ENCODE measurements at regions not wholly inside any gene's neighbourhood (a gene's known extent, or its start where the extent isn't known, plus 50 kb on each side); places are given as distances from the start of the nearest gene placed in this dataset.
"Not testable (repeated sequence)": the region's sequence is repeated elsewhere in the genome, so short reads cannot be mapped to it uniquely, and the experiment has no call there.

DNA sequence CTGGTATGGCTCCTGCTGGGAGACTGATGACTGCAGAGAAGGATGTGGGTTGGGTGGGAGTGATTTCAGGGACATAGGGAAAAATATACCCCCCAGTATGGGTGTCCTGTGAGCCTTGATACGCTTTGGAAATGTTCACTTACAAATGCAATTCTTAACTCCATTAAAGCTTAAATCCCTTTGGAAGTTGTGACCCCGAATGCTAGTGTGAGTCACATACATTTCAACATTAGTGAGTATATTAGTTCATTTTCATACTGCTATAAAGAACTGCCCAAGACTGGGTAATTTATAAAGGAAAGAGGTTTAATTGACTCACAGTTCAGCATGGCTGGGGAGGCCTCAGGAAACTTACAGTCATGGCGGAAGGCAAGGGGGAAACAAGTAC lies 120.9 kb downstream of the LIPG start:
- peaks cover 5 to 17% of the 10 kb centered on the region in 2 donors for H3K27me3 Mint-ChIP-seq
- not testable (repeated sequence) for H3K27ac Mint-ChIP-seq; DNase-seq; H3K9me3 Mint-ChIP-seq; H3K4me3 Mint-ChIP-seq; ATAC-seq (replicated peaks); H3K36me3 Mint-ChIP-seq; H3K4me1 Mint-ChIP-seq

DNA sequence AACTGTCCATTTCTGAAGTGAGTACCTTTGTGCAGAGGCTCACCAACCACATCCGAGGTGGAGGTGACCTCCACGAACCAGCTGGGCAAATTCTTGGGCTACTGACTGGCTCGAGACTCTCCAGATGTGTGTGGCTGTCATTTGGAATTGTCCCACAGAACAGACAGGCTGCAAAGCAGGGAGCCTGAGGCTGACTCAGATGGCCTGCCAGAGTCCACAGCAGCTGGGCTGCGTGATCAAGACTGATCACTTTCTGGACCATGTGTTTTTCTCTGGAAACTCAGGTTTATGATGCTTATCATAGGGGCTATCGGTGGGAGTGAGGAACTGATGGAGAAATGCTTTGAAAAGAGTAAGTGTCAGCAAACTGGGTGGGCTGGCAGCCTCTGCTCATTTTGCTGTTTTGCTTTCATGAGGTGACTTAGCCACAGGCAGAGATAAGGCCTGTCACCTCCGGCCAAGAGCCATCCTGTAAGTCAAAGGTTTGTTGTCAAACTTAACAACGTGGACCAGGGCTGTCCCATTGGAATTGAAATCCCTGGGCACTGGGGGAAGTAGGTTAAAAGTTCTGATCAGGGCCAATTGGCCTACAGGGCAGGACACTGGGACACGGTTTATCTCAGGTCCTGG lies 120.4 kb downstream of the LIPG start:
- Mint-ChIP-seq H3K36me3 (no peaks in the 10 kb centered on the region), H3K27me3 (peaks cover 5 to 17% of the 10 kb centered on the region in 2 donors), H3K4me3 (no peak overlapping the region), H3K9me3 (peaks cover 0 to 1% of the 10 kb centered on the region in 2 donors), H3K27ac (no peak overlapping the region), H3K4me1 (peaks cover 3 to 6% of the 10 kb centered on the region in 2 donors)
- no peak for DNase-seq
- no peak for ATAC-seq (replicated peaks)

- H3K9me3 Mint-ChIP-seq: peaks cover 0 to 1% of the 10 kb centered on the region in 2 donors
- no peak for DNase-seq
- ATAC-seq (replicated peaks): no peak
- H3K4me1 Mint-ChIP-seq: peaks cover 3 to 6% of the 10 kb centered on the region in 2 donors
- no peaks in the 10 kb centered on the region for H3K36me3 Mint-ChIP-seq
- H3K4me3 Mint-ChIP-seq: no peak overlapping the region
- no peak overlapping the region for H3K27ac Mint-ChIP-seq
- peaks cover 5 to 19% of the 10 kb centered on the region in 2 donors for H3K27me3 Mint-ChIP-seq
Observed at GRCh38 chr18:49681387-49681786, 119.5 kb downstream of the LIPG start.

- ATAC-seq (replicated peaks) (no peak), DNase-seq (no peak)
- H3K9me3 Mint-ChIP-seq: no peaks in the 10 kb centered on the region
- H3K4me1 Mint-ChIP-seq: peaks cover 3 to 6% of the 10 kb centered on the region in 2 donors
- H3K36me3 Mint-ChIP-seq: no peaks in the 10 kb centered on the region
- no peak overlapping the region for H3K4me3 Mint-ChIP-seq
- no peak overlapping the region for H3K27ac Mint-ChIP-seq
- H3K27me3 Mint-ChIP-seq: peaks cover 6 to 10% of the 10 kb centered on the region in 2 donors
Observed at GRCh38 chr18:49678440-49678839, 116.6 kb downstream of the LIPG start.

DNA sequence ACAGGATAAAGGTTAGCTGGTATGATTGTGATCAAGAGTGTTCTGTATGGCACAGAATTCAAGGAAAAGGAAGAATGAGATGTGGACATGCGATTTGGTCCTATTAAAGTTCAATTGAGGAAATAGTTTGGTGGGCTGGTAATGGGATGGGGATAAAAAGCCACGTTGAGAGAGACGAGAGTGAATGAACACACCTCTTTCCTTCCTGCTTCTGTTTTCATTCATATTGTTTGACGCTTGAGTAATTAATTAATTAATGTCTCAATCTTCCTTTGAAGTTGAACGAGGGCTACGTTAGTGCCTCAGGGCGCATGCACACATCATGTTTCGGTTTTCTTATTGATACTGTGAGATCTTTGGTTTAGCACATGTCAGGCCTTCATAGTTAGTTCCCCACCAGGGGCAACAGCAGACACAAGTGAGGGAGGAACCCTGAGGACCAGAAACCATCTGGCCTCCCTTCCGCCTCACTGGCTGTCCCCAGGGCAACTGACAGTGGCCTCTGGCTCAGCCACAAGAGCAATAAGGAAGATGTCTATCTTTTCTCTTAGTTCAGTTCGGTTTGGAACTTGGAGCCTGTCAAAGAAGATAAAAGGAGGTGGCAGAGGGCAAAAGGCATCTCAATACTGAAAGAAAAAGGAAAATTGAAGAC lies 116.0 kb downstream of the LIPG start:
- Mint-ChIP-seq H3K36me3 (no peaks in the 10 kb centered on the region), H3K27me3 (peaks cover 6 to 10% of the 10 kb centered on the region in 2 donors), H3K4me1 (peaks cover 3 to 6% of the 10 kb centered on the region in 2 donors), H3K9me3 (no peaks in the 10 kb centered on the region), H3K4me3 (no peak overlapping the region), H3K27ac (no peak overlapping the region)
- ATAC-seq (replicated peaks): peak; percentile 57 to 76
- DNase-seq: no peak

DNA sequence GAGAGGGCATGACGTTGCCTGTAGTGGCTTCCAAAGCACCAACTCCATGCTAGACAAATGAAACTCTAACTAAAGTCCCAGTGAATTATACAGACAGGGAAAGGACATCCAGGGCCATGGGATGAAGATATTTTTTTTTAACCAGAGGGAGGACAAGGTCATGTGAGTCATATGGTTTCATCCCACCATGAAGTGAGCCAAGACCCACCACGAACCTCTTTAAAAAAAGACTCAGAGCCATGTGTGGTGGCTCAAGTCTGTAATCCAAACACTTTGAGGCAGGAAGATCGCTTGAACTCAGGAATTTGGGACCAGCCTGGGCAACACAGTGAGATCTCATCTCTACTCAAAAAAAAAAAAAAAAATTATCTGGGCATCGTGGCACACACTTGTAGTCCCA lies 115.2 kb downstream of the LIPG start:
- H3K27me3 Mint-ChIP-seq: peaks cover 6 to 9% of the 10 kb centered on the region in 2 donors
- peaks cover 3 to 6% of the 10 kb centered on the region in 2 donors for H3K4me1 Mint-ChIP-seq
- H3K4me3 Mint-ChIP-seq: no peak overlapping the region
- no peak for ATAC-seq (replicated peaks)
- DNase-seq: no peak
- H3K27ac Mint-ChIP-seq: no peak overlapping the region
- H3K9me3 Mint-ChIP-seq: no peaks in the 10 kb centered on the region
- H3K36me3 Mint-ChIP-seq: no peaks in the 10 kb centered on the region

DNA sequence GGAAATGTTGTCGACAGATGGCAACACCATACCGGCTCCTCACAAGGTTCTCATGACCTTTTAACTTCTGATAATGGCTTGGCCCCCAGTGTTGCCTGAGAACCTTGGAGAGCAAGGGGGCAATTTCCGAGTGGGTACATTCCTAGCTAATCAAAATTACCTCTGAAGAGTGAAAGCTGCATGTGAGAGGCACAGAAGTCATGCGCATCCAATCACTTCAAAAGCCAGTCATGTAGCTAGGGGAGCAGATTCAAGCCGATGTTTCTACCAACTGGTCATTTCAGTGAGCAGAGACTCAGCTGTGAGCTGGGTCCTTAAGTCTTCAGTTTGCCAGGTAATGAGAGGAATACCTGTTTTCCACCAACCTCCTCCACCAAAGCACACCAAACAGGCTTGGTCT lies 111.4 kb downstream of the LIPG start:
- H3K4me1 Mint-ChIP-seq: peaks cover 3 to 5% of the 10 kb centered on the region in 2 donors
- peaks cover 6 to 30% of the 10 kb centered on the region in 2 donors for H3K27me3 Mint-ChIP-seq
- no peak for DNase-seq
- no peak overlapping the region for H3K4me3 Mint-ChIP-seq
- H3K9me3 Mint-ChIP-seq: no peaks in the 10 kb centered on the region
- H3K27ac Mint-ChIP-seq: no peak overlapping the region
- no peaks in the 10 kb centered on the region for H3K36me3 Mint-ChIP-seq
- ATAC-seq (replicated peaks): no peak

DNA sequence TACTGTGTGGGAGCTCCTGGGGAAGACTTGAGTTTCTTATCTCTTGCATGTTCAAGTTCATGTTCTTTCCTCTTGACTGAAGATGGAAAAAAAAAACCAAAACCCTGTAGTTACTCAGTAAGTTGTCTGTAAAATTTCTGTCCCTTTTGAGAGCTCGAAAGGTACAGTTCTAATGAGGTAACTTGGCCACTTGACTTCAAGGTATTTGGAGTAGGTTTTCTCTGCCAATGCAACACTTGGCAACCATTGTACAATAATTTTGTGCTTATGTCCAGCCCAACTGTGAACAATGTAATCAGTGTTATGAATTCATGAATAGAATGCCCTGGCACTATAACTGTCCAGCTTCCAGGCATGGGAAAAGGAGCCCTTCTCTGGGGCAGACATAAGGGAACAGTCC lies 111.0 kb downstream of the LIPG start:
- Mint-ChIP-seq H3K9me3 (no peaks in the 10 kb centered on the region), H3K27ac (no peak overlapping the region), H3K27me3 (peaks cover 8 to 34% of the 10 kb centered on the region in 2 donors), H3K36me3 (no peaks in the 10 kb centered on the region), H3K4me3 (no peak overlapping the region), H3K4me1 (peaks cover 0 to 1% of the 10 kb centered on the region in 2 donors)
- DNase-seq (no peak), ATAC-seq (replicated peaks) (no peak)

DNA sequence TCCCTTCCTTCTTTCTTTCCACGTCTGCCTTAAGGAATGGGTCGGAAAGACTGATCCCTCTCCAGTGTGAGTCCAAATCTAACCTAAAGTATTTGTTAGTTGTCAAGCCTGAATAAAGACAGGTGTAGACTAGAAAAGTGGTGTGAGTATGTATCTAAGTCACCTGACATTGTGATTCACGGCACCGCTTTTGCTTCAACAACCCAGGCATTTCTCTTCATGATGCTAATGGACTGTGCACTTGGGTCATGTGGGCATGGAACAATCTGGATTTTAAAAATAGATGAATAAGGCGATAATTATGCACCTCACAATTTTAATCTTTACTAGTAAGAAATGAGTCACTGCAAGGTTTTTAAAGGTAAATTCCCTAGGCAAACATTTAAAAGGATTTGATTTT lies 107.5 kb downstream of the LIPG start:
- peaks cover 21 to 49% of the 10 kb centered on the region in 2 donors for H3K27me3 Mint-ChIP-seq
- H3K27ac Mint-ChIP-seq: no peak overlapping the region
- H3K9me3 Mint-ChIP-seq: no peaks in the 10 kb centered on the region
- H3K4me1 Mint-ChIP-seq: no peaks in the 10 kb centered on the region
- H3K4me3 Mint-ChIP-seq: no peak overlapping the region
- H3K36me3 Mint-ChIP-seq: no peaks in the 10 kb centered on the region
- ATAC-seq (replicated peaks): no peak
- no peak for DNase-seq

GRCh38 chr18:49668574-49669275 lies 106.9 kb downstream of the LIPG start:
- Mint-ChIP-seq H3K4me1 (no peaks in the 10 kb centered on the region), H3K27ac (no peak overlapping the region), H3K36me3 (no peaks in the 10 kb centered on the region), H3K27me3 (peaks cover 18 to 49% of the 10 kb centered on the region in 2 donors), H3K9me3 (no peaks in the 10 kb centered on the region), H3K4me3 (no peak overlapping the region)
- ATAC-seq (replicated peaks) (no peak), DNase-seq (no peak)

GRCh38 chr18:49667462-49667861 lies 105.6 kb downstream of the LIPG start:
- H3K36me3 Mint-ChIP-seq: no peaks in the 10 kb centered on the region
- no peaks in the 10 kb centered on the region for H3K4me1 Mint-ChIP-seq
- no peak overlapping the region for H3K4me3 Mint-ChIP-seq
- ATAC-seq (replicated peaks) (no peak), DNase-seq (no peak)
- no peak overlapping the region for H3K27ac Mint-ChIP-seq
- peaks cover 18 to 49% of the 10 kb centered on the region in 2 donors for H3K27me3 Mint-ChIP-seq
- H3K9me3 Mint-ChIP-seq: no peaks in the 10 kb centered on the region

GRCh38 chr18:49666045-49666775 lies 104.4 kb downstream of the LIPG start:
- no peak for DNase-seq
- H3K36me3 Mint-ChIP-seq: no peaks in the 10 kb centered on the region
- H3K4me1 Mint-ChIP-seq: no peaks in the 10 kb centered on the region
- no peak overlapping the region for H3K27ac Mint-ChIP-seq
- no peak overlapping the region for H3K4me3 Mint-ChIP-seq
- no peak for ATAC-seq (replicated peaks)
- H3K27me3 Mint-ChIP-seq: peaks cover 25 to 43% of the 10 kb centered on the region in 2 donors
- no peaks in the 10 kb centered on the region for H3K9me3 Mint-ChIP-seq

DNA sequence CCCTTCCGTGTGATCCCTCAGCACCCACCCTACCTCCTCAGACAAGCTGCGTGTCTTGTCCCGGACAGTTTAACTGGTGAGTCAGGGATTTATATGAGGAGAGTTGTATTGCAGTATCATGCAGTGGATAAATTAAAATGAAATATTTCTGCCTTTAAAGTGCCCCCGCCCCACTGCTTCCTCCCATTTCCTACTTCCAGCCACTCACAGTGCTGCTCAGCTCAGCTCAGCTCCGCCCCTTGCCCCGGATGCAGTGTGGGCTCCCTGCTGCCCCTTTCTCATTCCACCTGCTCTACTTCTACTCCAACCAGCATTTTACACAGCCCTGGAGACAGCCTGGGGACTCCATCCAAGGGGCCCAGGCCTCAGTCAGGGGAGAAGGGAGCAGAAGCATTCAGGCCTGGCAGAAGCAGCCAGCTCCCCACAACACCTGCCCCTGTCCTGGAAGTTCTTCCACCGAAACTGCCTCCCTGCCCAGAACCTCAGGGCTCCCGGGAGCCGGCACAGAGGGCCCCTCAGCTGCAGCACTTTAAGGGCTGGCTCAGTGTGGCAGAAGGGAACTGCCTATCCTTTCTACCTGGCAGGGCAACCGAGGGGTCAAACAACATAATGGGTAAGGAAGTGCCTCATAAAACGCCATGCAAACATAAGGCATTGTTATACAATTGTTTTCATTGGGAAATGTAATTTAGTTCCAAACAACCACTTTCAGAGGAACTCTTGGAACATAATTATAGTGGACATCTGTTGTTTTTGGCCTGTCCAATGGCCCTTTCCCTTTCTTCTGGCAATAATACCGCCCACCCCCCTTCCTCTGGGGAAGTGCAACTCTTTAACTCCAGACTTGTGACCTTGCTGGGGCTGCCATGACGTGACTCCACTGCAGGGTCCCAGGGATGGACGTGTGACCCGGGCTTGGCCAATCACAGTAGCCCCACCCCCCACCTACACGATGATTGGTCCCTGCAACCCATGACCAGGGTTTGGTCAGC lies 102.3 kb downstream of the LIPG start:
- no peak overlapping the region for H3K27ac Mint-ChIP-seq

More for the DNA sequence above, 102.3 kb downstream of the LIPG start:
- Mint-ChIP-seq H3K4me3 (no peak overlapping the region), H3K9me3 (no peaks in the 10 kb centered on the region), H3K4me1 (no peaks in the 10 kb centered on the region), H3K36me3 (no peaks in the 10 kb centered on the region), H3K27me3 (peaks cover 25 to 40% of the 10 kb centered on the region in 2 donors)
- ATAC-seq (replicated peaks): no peak
- DNase-seq: no peak

All from stimulated activated naive B cell treated with anti-CD40 and anti-IgM and Interleukin-4, amounts not matched to agents 10 μg/mL and 1 μg/mL and 100 μg/mL, for 72 hours (primary cell).